Lower leg skin (tissue), 4 donors: ENCODE measurements at regions not wholly inside any gene's neighbourhood (a gene's known extent, or its start where the extent isn't known, plus 50 kb on each side); places are given as distances from the start of the nearest gene placed in this dataset.

ENCODE experiments used
- DNase-seq, 2 donors: peaks; one replicate each; pipeline ENCODE4 v3.0.0-alpha.2; 2019; ENCODE audit warnings: low spot score in 2 of 2
- H3K4me3 ChIP-seq: fragments of 200-600 bp; sonication (generic); 2 replicates; pipeline ENCODE4 v1.5.1; 2017; ENCODE audit warnings: mild to moderate bottlenecking, low read depth; ENCODE audit not compliant: poor library complexity, severe bottlenecking
- POLR2A ChIP-seq, 2 donors: fragments of 450-650 bp; IDR thresholded peaks; one replicate each; pipeline ENCODE4 v1.6.1; 2016 to 2017; ENCODE audit warnings: antibody characterized with exemption in 2 of 2, mild to moderate bottlenecking in 1 of 2, moderate library complexity in 1 of 2
- WGBS, 2 donors: methylation state at CpG; one replicate each; pipeline ENCODE4 v1.1.5; 2018; 5-methylcytosine and 5-hydroxymethylcytosine counted together
- intact Hi-C: fragments of 100-400 bp; cut with DNase I; formaldehyde crosslinking; loops from one replicate; pipeline ENCODE4 v1.15.0; 2023; ENCODE audit warnings: low total_unique reads
- TF ChIP-seq, protein P1 (sequence below), 3 donors: fragments of 450-650 bp; IDR thresholded peaks; one replicate each; pipeline ENCODE4 v1.5.1; 2016; ENCODE audit warnings: antibody characterized with exemption in 3 of 3, mild to moderate bottlenecking in 3 of 3, moderate library complexity in 2 of 3

DNA sequence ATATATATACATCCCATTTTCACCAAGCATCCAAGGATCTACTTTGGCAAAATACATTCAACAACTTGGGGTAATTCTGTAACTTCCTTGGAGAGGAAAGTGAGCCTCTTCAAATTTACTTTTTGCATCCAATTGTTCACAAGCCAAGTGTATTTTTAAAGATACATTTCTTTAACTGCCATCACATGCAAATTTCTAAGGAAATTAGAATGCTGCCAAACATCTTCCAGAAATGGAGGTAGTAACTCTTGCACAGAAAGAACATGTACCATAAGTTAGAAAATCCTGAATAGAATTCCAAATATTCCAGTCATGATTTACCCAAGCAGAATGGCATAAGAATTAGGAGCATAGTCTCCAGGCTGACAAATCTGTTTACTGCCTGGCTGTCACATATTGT is 220.5 kb upstream of the NWD2 start:
- TF ChIP-seq, protein P1, sequence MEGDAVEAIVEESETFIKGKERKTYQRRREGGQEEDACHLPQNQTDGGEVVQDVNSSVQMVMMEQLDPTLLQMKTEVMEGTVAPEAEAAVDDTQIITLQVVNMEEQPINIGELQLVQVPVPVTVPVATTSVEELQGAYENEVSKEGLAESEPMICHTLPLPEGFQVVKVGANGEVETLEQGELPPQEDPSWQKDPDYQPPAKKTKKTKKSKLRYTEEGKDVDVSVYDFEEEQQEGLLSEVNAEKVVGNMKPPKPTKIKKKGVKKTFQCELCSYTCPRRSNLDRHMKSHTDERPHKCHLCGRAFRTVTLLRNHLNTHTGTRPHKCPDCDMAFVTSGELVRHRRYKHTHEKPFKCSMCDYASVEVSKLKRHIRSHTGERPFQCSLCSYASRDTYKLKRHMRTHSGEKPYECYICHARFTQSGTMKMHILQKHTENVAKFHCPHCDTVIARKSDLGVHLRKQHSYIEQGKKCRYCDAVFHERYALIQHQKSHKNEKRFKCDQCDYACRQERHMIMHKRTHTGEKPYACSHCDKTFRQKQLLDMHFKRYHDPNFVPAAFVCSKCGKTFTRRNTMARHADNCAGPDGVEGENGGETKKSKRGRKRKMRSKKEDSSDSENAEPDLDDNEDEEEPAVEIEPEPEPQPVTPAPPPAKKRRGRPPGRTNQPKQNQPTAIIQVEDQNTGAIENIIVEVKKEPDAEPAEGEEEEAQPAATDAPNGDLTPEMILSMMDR (IDR thresholded peaks at IDR 0.05) = no peak
- TF ChIP-seq POLR2A (IDR thresholded peaks at IDR 0.05) = no peak
- intact Hi-C loops = no loop called here
- no peak overlapping the region for H3K4me3 ChIP-seq
- no peak for DNase-seq

GRCh38 chr4:37040816-37041215 is 203.7 kb upstream of the NWD2 start:
- WGBS, 2 donors = 86 to 91% methylated on average over 3 of the region's 3 CpGs
- no peak for TF ChIP-seq POLR2A (IDR thresholded peaks at IDR 0.05)
- TF ChIP-seq, protein P1 (IDR thresholded peaks at IDR 0.05) = no peak
- no peak for DNase-seq
- intact Hi-C loops = no loop called here
- H3K4me3 ChIP-seq = no peak overlapping the region

GRCh38 chr4:37043342-37043741 is 201.2 kb upstream of the NWD2 start:
- WGBS, 2 donors = 85 to 100% methylated on average over 2 of the region's 2 CpGs
- intact Hi-C loops = no loop called here
- no peak overlapping the region for H3K4me3 ChIP-seq
- no peak for DNase-seq
- TF ChIP-seq, protein P1 (IDR thresholded peaks at IDR 0.05) = no peak
- no peak for TF ChIP-seq POLR2A (IDR thresholded peaks at IDR 0.05)

DNA sequence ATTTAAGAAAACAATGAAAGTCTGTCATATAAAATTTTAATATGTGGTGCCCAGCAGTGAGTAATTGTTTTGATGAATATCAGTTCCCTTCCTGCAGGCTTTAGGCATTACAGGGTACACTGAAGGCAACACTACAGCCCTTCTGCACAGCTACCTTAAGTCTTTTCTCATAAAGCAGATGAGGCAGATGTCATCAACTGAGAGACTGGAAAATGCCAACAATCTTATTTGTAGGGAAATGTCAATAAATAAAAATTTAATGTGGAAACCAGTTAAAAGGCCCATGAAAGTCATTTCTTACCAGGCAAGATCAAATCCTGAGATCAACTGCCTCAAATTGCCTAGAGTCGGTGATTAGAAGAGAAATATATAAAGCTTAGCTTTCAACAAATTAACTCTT is 193.4 kb upstream of the NWD2 start:
- no peak for DNase-seq
- H3K4me3 ChIP-seq = no peak overlapping the region
- TF ChIP-seq POLR2A (IDR thresholded peaks at IDR 0.05) = no peak
- TF ChIP-seq, protein P1 (IDR thresholded peaks at IDR 0.05) = no peak
- WGBS, 2 donors = 80 to 81% methylated on average over 1 of the region's 1 CpG
- intact Hi-C loops = no loop called here

GRCh38 chr4:37051866-37052265 is 192.7 kb upstream of the NWD2 start:
- no peak overlapping the region for H3K4me3 ChIP-seq
- 34 to 37% methylated on average over 2 of the region's 2 CpGs for WGBS, 2 donors
- intact Hi-C loops = no loop called here
- DNase-seq = no peak
- no peak for TF ChIP-seq POLR2A (IDR thresholded peaks at IDR 0.05)
- TF ChIP-seq, protein P1 (IDR thresholded peaks at IDR 0.05) = no peak

DNA sequence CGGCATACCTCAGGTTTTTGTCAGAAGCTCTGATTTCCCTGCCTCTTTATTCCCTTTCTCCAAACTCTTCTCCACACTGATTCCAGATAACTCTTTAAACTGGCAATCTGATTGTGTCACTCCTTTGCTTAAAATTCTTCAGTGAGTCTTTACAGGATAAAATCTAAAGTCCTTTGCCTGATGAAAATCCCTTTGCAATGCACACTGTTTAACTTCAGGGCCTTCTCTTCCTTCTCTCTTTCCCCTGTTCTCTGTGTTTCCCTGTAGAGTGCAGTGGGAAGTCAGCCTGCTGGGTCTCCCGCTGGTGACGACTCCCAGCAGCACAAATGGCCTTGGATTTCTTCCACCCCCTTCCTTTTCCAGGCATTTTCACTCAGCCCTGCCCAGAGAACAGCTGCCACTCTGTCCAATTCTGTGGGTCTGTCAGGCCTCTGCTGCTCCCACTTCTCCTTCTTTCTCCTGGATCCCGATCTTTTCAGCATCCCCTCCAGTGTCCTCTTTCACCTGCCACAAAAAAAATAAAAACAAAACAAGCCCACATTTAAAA is 189.9 kb upstream of the NWD2 start:
- TF ChIP-seq, protein P1 (IDR thresholded peaks at IDR 0.05) = no peak
- TF ChIP-seq POLR2A (IDR thresholded peaks at IDR 0.05) = no peak
- 44 to 52% methylated on average over 4 of the region's 4 CpGs for WGBS, 2 donors
- intact Hi-C loops = no loop called here
- no peak overlapping the region for H3K4me3 ChIP-seq
- no peak for DNase-seq
